ENCODE measurements at regions not wholly inside any gene's neighbourhood (a gene's known extent, or its start where the extent isn't known, plus 50 kb on each side); places are given as distances from the start of the nearest gene placed in this dataset.

DNA sequence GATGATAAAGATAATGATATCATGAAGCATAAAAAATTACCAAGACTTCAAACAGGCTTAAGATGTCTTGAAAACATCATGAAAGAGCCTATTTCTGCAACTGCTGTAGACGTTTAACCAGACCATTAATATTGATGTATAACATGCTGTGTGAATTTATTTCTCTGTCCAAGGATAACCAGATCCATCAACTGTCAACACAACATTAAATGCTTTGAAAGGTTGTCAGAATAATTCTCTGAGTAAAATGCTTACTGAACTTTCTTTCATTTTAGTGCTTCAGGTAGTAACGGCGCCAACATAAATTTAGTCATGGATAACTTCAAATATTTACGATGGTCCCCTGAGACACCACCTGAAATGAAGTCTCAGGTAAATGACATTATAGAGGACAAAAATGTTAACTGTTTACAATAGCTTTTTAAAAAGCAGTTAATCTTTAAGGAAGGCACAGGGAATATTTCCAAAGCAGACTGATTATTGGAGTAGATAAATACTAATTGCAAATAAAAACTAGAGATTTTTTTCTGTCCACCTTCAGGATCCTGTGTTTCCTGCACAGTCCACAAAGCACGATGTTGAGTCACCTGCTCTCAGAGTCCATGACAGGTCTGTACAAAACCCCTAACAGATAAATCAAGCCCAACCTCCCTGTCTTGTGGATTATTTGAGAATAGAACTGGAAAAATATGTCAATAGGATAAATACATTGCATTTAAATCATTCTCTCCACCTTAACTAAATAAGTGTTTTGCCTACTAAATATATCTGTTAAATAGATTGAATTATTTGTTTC lies 1213.2 kb downstream of the XPNPEP1 start:
- TF ChIP-seq, protein P1, sequence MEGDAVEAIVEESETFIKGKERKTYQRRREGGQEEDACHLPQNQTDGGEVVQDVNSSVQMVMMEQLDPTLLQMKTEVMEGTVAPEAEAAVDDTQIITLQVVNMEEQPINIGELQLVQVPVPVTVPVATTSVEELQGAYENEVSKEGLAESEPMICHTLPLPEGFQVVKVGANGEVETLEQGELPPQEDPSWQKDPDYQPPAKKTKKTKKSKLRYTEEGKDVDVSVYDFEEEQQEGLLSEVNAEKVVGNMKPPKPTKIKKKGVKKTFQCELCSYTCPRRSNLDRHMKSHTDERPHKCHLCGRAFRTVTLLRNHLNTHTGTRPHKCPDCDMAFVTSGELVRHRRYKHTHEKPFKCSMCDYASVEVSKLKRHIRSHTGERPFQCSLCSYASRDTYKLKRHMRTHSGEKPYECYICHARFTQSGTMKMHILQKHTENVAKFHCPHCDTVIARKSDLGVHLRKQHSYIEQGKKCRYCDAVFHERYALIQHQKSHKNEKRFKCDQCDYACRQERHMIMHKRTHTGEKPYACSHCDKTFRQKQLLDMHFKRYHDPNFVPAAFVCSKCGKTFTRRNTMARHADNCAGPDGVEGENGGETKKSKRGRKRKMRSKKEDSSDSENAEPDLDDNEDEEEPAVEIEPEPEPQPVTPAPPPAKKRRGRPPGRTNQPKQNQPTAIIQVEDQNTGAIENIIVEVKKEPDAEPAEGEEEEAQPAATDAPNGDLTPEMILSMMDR (conservative IDR thresholded peaks at IDR 0.05; ENCODE audit: control insufficient read depth, insufficient read depth, low read depth, low read length): no peak
- H3K4me3 ChIP-seq (ENCODE audit: control insufficient read depth, low read depth, low read length): no peak overlapping the region
- no peak for DNase-seq (ENCODE audit: low read depth)

DNA sequence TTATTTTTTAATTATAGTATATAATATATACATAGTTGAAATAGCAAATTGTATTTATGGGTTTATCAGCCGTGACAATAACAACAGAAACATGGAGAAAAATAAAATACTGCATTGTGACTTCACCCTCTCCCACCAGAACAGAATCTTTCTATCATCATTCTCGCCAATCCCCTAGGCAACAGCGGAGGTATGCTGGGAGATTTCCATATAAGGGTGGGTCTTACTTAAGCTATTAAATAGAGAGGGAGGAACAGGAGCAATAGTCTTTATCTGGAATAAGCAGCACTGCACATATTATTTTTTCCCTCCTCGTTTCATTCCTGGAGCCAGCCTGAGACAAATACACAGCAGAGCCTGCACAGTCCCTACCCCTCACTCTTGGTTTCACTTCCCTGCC lies 1214.9 kb downstream of the XPNPEP1 start:
- TF ChIP-seq, protein P1 (conservative IDR thresholded peaks at IDR 0.05; ENCODE audit: control insufficient read depth, insufficient read depth, low read depth, low read length): no peak
- DNase-seq (ENCODE audit: low read depth): no peak

DNA sequence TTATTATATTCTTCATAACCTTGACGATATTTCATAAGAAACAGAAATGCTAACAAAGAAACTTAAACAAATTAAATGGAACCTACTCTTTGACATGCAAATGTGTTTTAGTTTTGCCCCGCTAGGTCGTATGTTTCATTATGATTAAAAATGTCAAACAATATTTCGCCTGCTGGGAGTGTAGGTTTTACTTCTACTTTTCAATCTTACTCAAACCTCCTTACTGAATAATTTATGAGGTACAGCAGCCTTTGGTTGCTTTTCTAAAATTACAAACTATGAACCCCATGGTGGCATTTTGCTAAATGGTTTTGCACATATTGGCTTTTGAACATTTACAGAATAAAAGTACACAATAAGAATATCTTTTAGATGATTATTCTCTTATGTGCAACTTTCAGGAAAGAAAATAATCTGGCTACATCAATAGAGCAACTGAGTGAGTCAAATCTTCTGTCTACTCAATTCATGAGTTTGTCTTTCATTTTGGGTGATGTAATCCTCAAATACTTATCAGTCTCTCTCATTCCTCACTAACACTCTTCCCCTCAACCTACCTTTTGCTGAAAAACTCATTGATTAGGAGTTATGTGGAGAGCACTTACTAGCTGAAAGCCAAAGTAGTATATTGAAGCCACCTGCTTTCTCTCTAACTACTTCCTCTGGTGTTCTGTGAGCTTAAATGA lies 1226.4 kb downstream of the XPNPEP1 start:
- no peak for DNase-seq (ENCODE audit: low read depth)
- TF ChIP-seq, protein P1 (conservative IDR thresholded peaks at IDR 0.05; ENCODE audit: control insufficient read depth, insufficient read depth, low read depth, low read length): no peak
- no peak overlapping the region for H3K4me3 ChIP-seq (ENCODE audit: control insufficient read depth, low read depth, low read length)

More for the DNA sequence above, 1214.9 kb downstream of the XPNPEP1 start:
- no peak overlapping the region for H3K4me3 ChIP-seq (ENCODE audit: control insufficient read depth, low read depth, low read length)

DNA sequence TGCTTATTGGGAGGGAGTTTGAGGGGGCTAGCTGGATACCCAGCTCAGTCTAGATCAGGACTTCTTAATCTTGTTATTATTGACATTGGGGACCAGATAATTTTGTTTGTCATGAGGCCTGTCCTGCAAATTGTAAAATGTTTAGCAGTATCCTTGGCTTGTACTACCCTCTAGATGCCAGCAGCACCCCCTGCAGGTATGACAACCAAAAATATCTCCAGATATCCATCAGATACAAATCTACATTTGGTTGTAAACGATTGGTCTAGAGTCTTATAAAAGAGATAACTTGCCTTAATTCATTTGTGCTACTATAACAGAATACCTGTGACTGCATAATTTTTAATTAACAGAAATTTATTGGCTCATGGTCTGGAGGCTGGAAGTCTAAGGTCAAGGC lies 1232.2 kb downstream of the XPNPEP1 start:
- DNase-seq (ENCODE audit: low read depth): no peak
- H3K4me3 ChIP-seq (ENCODE audit: control insufficient read depth, low read depth, low read length): no peak overlapping the region
- TF ChIP-seq, protein P1 (conservative IDR thresholded peaks at IDR 0.05; ENCODE audit: control insufficient read depth, insufficient read depth, low read depth, low read length): no peak

DNA sequence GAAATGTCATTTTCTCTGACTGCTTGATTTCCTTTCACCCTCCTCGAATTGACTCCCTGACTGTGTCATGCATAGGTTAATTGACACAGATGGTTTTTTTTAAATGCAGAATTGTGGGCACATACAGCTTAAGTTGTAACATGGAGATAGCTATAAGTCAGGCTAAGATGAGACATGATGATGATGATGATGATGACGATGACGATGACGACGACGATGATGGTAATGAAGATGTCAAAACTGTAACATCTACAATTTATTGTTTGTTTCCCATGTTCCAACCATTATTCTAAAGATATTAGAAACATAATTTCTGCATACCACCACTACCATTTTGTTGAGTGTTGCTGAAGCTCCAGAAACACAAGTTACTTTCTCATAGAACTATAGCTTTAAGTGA lies 1232.8 kb downstream of the XPNPEP1 start:
- no peak for DNase-seq (ENCODE audit: low read depth)
- TF ChIP-seq, protein P1 (conservative IDR thresholded peaks at IDR 0.05; ENCODE audit: control insufficient read depth, insufficient read depth, low read depth, low read length): no peak
- H3K4me3 ChIP-seq (ENCODE audit: control insufficient read depth, low read depth, low read length): no peak overlapping the region

DNA sequence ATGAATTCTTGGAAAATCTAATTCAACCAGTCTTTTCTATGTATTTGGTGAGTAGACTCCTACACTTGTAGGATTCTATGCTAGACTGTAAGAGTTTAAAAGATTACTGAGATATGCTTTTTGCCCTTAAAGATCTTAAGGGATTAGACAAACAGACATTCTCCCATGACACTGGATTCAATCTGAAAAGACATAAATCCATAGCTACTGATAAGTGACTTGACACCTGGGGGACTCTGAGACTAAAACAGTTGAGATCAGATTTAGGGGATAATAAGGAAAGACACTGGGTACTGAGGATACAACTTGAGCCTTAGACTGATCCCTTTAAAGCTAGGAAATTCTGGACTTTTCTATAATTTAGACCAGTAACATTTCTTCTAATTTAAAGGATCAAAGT lies 1233.4 kb downstream of the XPNPEP1 start:
- TF ChIP-seq, protein P1 (conservative IDR thresholded peaks at IDR 0.05; ENCODE audit: control insufficient read depth, insufficient read depth, low read depth, low read length): no peak
- no peak overlapping the region for H3K4me3 ChIP-seq (ENCODE audit: control insufficient read depth, low read depth, low read length)
- no peak for DNase-seq (ENCODE audit: low read depth)

Measured in fibroblast of mammary gland (primary cell).